ENCODE measurements at regions not wholly inside any gene's neighbourhood (a gene's known extent, or its start where the extent isn't known, plus 50 kb on each side); places are given as distances from the start of the nearest gene placed in this dataset.

DNA sequence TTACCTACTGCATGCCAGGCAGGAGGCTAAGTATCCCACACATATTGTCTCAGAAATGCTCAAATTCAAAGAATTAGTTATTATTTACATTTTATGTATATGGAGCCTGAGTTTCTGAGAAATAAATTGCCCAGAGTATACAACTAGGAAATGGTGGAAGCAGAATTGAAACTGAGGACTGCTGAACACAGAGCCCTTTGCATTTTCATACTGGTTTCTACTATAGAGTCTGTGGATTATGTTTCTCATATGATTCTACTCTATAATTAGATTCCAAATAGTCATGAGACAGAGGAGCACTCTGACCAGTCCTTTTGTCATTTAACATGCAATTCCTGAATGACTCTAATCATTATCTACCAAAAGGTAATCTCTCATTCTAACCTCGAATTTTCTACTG lies 254.3 kb downstream of the LMBRD1 start:
- TF ChIP-seq, protein P1, sequence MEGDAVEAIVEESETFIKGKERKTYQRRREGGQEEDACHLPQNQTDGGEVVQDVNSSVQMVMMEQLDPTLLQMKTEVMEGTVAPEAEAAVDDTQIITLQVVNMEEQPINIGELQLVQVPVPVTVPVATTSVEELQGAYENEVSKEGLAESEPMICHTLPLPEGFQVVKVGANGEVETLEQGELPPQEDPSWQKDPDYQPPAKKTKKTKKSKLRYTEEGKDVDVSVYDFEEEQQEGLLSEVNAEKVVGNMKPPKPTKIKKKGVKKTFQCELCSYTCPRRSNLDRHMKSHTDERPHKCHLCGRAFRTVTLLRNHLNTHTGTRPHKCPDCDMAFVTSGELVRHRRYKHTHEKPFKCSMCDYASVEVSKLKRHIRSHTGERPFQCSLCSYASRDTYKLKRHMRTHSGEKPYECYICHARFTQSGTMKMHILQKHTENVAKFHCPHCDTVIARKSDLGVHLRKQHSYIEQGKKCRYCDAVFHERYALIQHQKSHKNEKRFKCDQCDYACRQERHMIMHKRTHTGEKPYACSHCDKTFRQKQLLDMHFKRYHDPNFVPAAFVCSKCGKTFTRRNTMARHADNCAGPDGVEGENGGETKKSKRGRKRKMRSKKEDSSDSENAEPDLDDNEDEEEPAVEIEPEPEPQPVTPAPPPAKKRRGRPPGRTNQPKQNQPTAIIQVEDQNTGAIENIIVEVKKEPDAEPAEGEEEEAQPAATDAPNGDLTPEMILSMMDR (IDR thresholded peaks at IDR 0.05; ENCODE audit: insufficient read depth, low read length, poor library complexity, severe bottlenecking) = no peak
- TF ChIP-seq EZH2phosphoT487 (conservative IDR thresholded peaks at IDR 0.05; ENCODE audit: low read length) = no peak

Data from SU-DHL-6 (cell line).